ENCODE measurements at regions not wholly inside any gene's neighbourhood (a gene's known extent, or its start where the extent isn't known, plus 50 kb on each side); places are given as distances from the start of the nearest gene placed in this dataset.

DNA sequence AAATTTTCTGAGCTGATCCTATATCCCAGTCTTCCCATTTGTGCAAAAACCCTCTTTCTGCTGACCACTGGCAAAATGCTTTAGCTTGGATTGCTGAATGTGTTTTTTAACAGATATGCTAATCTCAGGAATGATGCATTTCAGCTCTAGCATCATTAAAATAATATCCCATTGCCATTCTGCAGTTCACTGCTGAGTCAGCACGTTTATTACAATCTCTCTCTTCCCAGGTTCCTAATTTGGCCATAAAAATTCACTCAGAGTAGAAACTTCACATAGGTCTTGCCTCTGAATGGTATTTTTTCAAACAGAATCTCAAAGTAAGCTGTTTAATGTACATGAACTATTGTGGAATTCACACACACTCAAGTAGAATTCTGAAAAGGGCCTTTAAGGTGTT is 509.6 kb upstream of the SUCLG2 start:
- ATAC-seq (no peak), DNase-seq (no peak)

DNA sequence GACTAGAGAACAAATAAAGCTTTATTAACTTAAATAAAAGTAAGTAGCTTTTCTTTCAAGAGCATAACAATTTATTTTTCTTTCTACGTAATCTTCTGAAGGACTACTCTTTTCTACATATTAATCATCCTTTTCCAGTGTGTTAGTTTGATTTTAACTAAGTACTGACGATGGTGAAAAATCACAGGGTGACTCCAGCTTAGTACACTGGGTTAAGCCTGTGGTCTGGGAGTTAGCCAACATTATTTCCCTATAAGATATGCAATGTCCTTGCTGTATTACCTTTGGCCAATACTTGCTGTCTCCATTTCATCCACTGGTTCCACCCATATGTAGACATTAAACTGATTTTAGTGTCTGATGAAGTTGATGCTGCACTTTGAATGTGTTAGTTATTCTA is 508.6 kb upstream of the SUCLG2 start:
- DNase-seq, result no peak
- no peak for ATAC-seq

DNA sequence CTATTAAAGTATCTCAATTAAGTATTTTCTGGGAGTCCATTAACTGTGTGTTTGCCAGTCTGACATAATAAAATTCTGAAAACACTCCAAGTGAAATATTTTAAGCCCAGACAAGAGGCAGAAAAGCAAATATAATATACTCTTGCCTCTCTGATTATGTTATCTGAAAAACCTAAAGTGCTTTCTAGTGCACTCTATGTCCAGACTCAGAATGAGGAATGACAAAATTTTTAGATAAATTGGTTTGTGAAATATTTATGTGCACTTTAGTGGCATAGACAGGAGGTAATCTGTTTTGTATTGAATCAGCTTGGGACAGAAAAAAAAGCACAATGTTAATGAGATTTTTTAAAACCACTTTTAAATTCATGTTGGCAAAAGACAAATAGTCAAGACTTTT is 508.2 kb upstream of the SUCLG2 start:
- no peak for ATAC-seq
- DNase-seq, result no peak

DNA sequence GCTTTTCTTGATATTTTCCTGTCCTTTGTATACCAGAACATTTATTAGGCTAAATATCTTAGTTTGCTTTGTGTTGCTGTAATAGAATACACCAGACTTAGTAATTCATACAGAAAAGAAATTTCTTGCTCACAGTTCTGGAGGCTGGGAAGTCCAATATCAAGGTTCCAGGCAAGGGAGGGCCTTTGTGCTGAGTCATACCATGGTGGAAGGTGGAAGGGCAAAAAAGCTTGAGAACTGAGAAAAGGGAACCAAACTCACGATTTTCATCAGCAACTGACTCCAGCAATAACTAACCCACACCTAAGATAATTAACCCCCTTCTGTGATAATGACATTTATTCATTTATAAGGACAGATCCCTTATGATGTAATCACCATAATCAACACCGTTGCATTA is 496.9 kb upstream of the SUCLG2 start:
- no peak for ATAC-seq

GRCh38 chr3:68148447-68148846 is 494.0 kb upstream of the SUCLG2 start:
- ATAC-seq (no peak), DNase-seq (no peak)

More for the DNA sequence above, 496.9 kb upstream of the SUCLG2 start:
- DNase-seq, result no peak

DNA sequence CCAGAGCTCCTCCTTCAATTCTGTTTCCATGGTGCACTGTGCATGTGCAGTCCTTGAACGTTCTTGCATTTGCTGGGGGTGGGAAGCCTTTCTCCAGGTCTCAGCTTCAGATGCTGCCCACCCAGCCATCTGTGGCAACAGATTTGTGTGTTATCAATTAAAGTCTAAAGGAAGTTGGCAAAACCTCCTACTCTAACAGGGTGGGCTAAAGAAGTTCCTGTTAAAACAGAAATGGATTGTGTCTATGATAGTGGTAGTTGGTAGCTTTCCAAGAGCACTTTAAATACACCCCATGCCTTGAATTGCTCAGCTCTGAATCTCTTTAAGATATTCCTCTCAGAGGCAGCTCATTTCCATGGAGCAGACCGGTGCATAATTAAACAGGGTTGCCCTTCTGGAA is 488.0 kb upstream of the SUCLG2 start:
- ATAC-seq, result no peak
- no peak for DNase-seq

GRCh38 chr3:68139897-68140296 is 485.5 kb upstream of the SUCLG2 start:
- DNase-seq, result no peak
- ATAC-seq, result no peak

DNA sequence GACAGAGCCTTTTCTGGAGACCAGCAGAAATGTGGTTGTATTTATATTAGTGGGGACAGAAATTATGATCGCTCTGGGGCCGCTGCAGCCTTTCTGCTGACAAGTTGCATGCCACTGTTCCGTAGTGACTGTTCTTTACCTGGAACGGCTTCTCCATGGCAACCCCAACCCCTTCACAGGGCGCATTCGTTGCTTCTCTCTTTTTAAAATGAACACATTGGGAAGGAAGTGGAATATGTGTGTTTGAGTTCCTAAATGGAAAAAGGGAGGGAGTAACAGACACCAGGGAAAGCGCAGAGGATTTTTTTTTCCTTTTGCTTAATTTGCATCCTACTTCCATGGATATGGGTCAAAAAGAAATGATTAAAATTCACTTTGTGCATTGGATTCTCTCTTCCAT is 482.0 kb upstream of the SUCLG2 start:
- no peak for DNase-seq
- ATAC-seq, result no peak

GRCh38 chr3:68135067-68135466 is 480.7 kb upstream of the SUCLG2 start:
- DNase-seq, result no peak
- ATAC-seq, result no peak

DNA sequence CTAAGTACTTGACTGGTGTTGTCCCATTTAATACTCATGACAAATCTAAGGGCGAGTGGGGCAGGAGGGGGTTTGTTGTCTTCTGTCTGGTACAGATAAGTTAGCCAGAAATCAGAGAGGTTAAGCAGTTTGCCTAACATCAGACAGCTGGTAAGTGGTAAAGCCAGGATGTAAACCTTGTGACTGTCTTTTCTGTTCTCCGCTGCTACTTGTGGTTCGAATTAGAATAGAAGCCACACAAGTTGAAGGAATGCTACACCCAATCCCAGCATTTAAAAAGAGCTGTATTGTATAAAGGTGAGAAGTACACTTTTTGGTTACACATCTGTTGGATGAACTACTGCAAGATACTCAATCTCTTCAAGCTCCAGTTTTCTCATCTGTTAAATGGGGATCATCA is 474.7 kb upstream of the SUCLG2 start:
- DNase-seq (no peak), ATAC-seq (no peak)

- ATAC-seq (no peak), DNase-seq (no peak)
Observed at GRCh38 chr3:68123231-68123630, 468.8 kb upstream of the SUCLG2 start.

DNA sequence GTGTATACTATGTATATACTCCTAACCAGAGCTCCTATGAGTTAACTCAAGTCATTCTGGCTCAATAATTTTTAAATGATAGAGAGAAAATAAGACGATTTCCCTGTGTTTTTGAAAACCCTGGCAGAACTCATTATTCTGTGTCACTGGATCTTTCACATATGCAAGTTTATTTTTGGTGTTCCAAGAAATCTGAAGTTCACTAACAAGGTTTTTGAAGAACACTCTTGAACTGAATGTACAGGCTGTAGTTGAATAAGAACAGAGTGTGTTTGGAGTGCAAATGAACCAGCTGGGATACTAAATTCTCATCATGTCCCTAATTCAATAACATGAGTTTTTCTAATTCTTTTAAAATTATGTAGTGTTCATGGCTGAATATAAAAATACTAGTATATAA is 466.9 kb upstream of the SUCLG2 start:
- DNase-seq (no peak), ATAC-seq (no peak)

DNA sequence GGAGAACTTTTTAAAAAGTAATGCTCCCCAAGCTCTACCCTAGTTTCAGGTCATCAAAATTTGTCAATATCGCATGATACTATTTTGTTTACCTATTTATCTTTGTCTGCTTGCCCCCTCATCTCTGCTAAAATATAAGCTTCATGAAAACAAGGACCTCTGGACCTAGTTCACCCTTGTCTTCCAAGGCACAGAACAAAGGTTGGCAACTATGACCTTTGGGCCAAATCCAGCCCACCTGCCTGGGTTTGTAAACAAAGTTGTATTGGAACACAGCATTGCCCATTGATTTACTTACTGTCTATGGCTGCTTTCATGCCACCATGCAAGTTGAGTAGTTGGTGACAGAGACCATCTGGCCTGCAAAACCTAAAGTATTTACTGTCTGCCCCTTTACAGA is 462.2 kb upstream of the SUCLG2 start:
- ATAC-seq (no peak), DNase-seq (no peak)

DNA sequence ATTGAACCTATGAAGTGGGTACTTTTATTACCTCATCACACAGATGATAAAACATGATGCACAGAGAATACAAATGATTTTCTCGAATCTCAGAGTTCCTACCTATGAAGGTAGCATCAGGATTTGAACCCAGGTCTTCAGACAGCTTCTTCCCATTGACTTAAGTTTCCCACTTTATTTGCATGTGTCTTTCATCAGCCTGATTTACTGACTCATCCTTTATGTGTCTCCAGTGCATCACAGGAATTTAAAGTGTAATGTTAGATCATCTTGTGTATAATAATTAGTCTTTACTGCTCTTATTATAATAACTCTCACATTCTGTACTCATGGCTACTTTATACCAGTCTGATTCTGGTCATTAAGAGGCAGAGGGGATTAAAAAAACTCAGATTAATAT is 449.4 kb upstream of the SUCLG2 start:
- DNase-seq (no peak), ATAC-seq (no peak)

DNA sequence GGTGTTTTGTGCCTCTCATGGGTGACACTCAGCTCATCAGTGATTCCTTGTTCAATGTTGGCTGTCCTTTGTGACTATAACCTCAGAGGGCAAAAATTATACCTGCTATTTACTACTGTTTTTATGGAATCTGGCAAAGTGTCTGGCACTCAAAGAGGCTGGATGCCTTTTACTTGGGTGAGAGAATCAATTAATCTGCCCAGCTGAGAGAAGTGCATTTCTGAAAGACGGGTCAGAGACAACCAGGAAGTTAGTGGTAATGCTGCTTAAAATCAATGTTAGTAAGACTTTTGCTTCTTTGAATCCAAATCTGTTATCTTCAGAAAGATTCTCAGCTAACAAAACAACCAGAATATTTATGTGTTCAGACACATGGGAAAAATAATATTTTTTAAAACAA is 436.2 kb upstream of the SUCLG2 start:
- ATAC-seq (no peak), DNase-seq (no peak)

DNA sequence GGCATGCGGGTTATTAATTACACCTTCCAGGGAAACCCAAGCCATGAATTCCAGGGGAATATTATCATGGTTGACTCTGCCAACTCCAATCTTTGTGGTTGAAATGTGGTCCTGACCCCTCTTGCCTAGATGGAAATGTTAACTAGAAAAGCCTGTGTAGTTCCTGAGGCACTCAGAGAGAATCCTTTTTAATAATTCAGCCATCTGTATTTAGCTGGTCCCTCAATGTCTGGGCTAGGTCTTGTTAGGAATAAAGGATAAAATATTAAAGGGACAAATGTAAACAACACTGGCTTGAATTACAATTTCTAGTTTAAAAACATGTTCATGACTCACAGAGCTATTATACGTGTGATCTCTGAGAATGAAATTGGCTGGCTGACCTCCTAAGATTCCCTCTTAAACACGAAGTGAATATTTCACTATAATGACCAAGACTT is 435.2 kb upstream of the SUCLG2 start:
- ATAC-seq (no peak), DNase-seq (no peak)

- no peak for ATAC-seq
Observed at GRCh38 chr3:68088636-68089035, 434.2 kb upstream of the SUCLG2 start.

GRCh38 chr3:68088216-68088615 is 433.8 kb upstream of the SUCLG2 start:
- ATAC-seq, result peak; percentile 83

More at GRCh38 chr3:68088636-68089035, 434.2 kb upstream of the SUCLG2 start:
- DNase-seq, result no peak

GRCh38 chr3:68072062-68072461 is 417.6 kb upstream of the SUCLG2 start:
- DNase-seq (no peak), ATAC-seq (no peak)

More at GRCh38 chr3:68088216-68088615, 433.8 kb upstream of the SUCLG2 start:
- peak; percentile 32 for DNase-seq

GRCh38 chr3:68070186-68070585 is 415.8 kb upstream of the SUCLG2 start:
- DNase-seq, result no peak
- ATAC-seq, result no peak

DNA sequence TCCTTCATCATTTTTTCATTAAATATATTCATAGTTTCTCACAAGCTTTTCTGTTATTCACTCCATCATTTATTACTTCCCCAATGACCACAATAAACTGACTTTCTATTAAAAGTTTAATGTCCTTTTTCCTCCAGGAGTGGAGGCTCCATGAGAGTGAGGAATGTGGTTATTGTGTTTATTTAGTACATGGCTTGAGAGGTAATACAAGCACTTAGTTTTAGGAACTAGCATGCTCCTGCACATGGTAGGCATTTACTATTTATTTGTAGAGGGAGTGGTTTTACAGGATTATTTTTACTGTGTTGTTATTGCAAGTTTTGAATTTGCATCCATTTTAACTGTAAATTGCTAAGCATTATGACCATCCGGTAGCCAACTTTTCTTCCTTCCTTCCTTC is 412.9 kb upstream of the SUCLG2 start:
- ATAC-seq, result no peak
- DNase-seq, result no peak

DNA sequence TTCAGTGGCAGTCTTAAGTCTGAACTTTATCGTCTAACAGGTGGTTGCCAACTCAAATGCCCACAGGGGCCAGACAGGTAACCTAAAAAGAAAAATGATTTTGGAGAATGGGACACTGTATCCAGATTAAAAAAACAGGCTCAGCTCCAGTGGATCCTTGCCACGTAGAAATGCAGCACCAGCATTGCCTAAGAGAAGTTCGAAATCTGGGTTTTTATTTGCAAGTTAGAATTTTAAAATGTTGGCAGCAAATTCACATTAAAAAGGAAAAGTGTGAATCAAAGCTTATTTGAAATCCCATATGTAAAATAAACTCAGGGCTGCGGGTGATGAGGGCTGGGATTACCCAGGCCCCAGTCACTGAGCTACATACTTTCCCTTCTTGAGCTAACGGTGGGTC is 408.5 kb upstream of the SUCLG2 start:
- DNase-seq (no peak), ATAC-seq (no peak)

- no peak for ATAC-seq
- DNase-seq, result no peak
Observed at GRCh38 chr3:68060910-68061309, 406.5 kb upstream of the SUCLG2 start.

DNA sequence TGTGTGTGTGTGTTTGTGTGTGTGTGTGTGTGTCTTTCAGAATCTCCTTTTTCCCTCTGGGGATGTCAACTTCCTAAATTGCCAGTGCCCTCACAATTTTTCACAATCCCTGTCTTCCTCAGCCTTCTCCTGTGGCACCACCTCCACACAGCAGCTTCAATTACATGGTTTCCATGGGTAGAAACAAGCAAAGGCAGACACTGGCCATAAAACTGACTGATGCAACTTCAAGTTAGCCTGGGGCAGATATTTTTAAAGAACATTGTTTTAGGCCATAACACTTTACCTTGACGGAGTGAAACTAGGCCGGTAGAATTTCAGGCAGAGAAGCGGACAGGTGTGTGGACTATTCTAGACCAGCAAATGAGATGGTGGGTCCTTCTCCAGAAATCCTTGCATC is 405.8 kb upstream of the SUCLG2 start:
- DNase-seq (no peak), ATAC-seq (no peak)

- ATAC-seq (no peak), DNase-seq (no peak)
Observed at GRCh38 chr3:68059628-68060152, 405.3 kb upstream of the SUCLG2 start.
